GM19467 (cell line): ENCODE measurements at regions not wholly inside any gene's neighbourhood (a gene's known extent, or its start where the extent isn't known, plus 50 kb on each side); places are given as distances from the start of the nearest gene placed in this dataset.
"Not testable (repeated sequence)": the region's sequence is repeated elsewhere in the genome, so short reads cannot be mapped to it uniquely, and the experiment has no call there.

Source experiments
- ATAC-seq: cut with Tn5 transposase; IDR thresholded peaks from one replicate; pipeline ENCODE4 v1.9.1; 2021; ENCODE audit warnings: mild to moderate bottlenecking, moderate library complexity; ENCODE audit not compliant: unreplicated experiment

GRCh38 chr5:145467446-145467845, 367.7 kb downstream of the PRELID2 start:
- ATAC-seq: no peak

DNA sequence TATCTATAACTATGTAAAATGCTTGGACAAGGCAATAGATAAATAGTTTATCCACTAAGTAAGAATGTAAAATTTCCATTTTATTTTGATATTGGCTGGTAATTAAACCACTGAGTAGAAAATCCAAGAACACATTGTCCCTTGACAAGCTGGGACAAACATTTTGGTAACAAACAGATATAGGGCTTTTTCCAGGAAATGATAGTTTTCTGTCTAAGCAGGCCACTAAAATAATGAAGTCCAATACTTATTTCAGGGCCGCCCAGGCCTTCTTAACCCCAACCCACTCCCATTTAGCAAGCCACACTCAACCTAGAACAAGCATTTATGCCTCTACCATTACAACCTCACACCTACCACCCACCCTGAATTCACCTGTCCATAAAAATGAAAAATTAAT, 368.6 kb downstream of the PRELID2 start:
- no peak for ATAC-seq

- no peak for ATAC-seq
Measured at GRCh38 chr5:145465474-145466263, 369.5 kb downstream of the PRELID2 start.

- ATAC-seq: no peak
Measured at GRCh38 chr5:145464171-145464570, 371.0 kb downstream of the PRELID2 start.

- no peak for ATAC-seq
Measured at GRCh38 chr5:145463634-145464033, 371.5 kb downstream of the PRELID2 start.

- ATAC-seq: no peak
Measured at GRCh38 chr5:145462525-145462924, 372.6 kb downstream of the PRELID2 start.

GRCh38 chr5:145450286-145450885, 384.8 kb downstream of the PRELID2 start:
- ATAC-seq: no peak

GRCh38 chr5:145449794-145450193, 385.3 kb downstream of the PRELID2 start:
- ATAC-seq: no peak

DNA sequence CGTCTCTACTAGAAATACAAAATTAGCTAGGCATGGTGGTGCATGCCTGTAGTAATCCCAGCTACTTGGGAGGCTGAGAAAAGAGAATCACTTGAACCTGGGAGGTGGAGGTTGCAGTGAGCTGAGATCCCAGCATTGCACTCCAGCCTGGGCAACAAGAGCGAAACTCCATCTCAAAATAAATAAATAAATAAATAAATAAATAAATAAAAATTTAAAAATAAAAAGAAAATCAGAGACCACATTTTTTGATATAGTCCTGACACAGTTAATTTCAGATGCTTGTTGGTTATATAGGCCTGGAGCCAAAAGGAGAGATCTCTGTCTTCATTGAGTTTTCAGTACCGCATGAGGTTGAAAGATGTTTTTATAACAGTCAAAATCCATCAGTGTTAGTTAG, 388.3 kb downstream of the PRELID2 start:
- not testable (repeated sequence) for ATAC-seq

GRCh38 chr5:145446412-145446811, 388.7 kb downstream of the PRELID2 start:
- ATAC-seq: no peak

DNA sequence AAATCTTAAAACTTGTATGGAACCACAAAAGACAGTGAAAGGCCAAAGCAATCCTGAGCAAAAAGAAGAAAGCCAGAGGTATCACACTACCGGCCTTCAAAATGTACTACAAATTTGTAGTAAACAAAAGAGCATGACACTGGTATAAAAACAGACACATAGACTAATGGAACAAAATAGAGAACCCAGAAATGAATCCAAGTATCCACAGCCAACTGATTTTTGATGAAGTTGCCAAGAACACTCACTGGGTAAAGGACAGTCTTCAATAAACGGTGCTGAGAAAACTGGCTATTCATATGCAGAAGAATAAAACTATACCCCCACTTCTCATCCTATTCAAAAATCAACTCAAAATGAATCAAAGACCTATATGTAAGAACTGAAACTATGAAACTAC, 390.1 kb downstream of the PRELID2 start:
- no peak for ATAC-seq

DNA sequence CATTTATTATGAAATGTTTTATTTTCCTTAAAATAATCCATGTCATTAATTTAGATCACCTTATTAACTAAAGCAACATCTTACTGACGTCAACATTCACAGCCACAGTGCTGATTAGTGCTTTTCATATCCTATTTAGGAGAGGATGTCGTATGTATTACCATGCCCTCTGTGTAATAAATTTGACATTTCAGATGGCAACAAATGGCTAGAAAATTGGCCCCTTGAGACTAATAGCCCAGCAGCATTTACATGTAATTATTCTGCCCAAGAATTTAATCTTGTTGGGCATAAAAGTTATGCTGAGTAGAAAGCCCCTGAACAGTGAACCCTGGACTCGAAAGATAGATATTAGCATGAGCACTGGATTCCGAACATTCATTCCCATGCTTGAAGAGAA, 391.2 kb downstream of the PRELID2 start:
- ATAC-seq: no peak

DNA sequence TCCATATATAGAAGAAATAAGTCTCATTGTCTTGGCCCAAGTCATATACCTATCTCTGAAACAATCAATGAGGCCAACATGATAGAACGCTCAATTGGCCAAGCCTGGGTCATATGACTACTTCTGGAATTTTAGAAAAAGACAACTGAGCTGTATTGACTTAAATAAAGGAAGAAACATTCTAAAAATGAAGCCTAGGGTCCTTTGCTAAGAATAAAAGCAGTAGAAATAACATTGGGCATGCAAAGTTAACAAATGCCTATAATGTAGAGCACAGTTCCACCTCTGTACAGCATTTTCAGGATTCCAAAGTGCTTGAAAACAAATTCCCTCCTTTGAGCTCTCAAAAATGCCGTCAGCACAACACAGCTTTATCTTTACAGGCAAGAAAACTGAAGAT, 391.8 kb downstream of the PRELID2 start:
- no peak for ATAC-seq

DNA sequence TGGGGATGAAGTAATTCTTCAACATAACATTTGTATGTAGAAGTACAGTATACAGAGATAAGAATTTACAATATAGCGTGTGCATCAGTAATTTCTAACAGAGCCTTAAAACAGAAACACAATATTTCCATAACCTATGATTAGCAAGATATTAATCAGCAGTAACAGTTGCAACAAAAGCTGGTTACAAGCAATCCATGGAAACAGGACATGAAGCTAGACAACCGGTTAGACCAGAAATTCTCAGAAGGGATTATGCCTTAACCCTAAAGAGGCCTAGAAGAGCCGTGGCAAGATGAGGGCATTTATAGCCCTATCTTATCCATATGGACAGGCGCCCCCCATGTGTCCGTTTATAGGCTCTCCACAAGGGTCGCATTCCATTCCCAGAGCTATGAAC, 392.5 kb downstream of the PRELID2 start:
- ATAC-seq: not testable (repeated sequence)

GRCh38 chr5:145441228-145441627, 393.9 kb downstream of the PRELID2 start:
- no peak for ATAC-seq

DNA sequence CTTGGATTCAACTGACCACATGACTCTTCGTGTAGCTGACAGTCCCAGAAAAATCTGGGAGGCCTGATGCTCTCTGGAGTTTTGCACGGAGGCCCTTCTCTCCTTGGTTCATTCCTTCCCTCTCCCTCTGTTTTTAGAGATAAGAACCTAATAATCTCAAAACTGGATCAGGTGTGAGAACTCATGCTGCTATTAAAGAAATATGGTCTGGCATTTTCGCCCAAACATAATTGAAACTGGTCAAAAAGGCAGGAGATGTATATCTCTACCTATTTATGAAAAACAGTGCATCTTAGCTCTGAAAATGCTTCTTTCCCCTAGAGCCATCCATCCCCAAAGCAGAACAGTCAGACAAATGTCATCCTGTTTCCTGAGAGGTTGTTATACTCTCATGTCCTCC, 397.5 kb downstream of the PRELID2 start:
- no peak for ATAC-seq

GRCh38 chr5:145433077-145433476, 402.1 kb downstream of the PRELID2 start:
- no peak for ATAC-seq

DNA sequence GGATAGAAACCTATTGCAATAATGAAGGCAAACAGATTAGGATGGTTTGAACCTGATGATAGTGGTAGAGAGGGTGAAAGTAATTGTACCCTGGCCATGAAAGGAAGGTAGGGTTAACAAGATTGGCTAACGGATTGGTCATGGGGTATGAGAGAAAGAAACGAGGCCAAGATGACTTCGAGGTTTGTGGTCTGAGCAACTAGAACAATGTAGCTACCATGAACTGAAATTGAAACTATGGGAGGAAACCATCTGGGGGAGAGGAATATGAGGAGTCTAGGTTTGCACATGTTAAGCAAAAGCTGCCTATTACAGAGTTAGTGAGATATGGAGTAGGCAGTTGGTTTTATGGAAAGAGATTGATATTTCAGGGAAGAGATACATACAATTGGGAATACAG, 406.0 kb downstream of the PRELID2 start:
- ATAC-seq: no peak

DNA sequence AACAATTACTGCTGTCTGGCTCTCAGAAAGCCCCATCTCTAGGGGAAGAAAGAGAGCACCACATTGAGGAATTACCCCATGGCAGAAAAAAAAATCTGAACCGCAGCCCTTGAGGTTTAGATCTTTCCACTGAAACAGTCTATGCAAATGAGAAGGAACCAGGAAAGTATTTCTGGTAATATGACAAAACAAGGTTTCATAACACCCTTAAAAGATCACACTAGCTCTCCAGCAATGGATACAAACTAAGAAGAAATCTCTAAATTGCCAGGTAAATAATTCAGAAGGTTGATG, 427.1 kb downstream of the PRELID2 start:
- ATAC-seq: no peak

- ATAC-seq: no peak
Measured at GRCh38 chr5:145407300-145408047, 427.7 kb downstream of the PRELID2 start.

DNA sequence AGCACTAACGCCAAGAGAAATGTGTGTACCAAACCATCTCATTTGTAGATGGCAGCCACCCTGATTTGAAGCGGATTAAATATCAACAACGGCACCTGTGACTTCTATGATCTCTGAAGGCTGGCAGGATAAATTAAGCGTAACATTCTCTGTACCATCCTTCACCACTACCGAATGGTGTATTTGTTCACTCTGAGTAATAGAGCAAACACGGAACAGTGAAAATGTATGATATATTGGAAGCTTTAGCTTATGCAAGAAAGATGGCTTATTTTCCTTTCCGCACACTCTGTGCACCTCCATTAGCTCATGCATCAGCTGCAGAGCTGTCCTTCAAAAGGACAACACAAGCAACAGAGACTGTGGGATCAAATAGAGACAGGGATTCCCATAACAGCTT, 431.1 kb downstream of the PRELID2 start:
- ATAC-seq: no peak

DNA sequence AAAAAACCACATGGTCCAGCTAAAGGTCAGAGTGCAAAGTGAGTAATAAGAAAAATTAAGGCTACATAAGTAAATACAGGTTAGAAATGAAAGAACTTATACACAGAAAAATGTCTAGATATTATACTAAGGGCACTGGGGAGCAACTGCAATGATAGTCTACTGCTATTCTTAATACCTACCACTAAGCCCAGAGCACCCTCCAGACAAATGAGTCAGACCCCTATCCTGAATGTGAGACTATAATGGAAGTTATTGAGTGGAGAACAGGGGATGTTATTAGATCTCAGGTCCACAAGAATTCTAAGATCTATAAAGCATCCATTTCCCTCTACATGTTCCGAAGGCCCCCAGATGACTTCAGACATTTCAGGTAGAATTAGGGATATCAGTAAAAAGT, 438.3 kb downstream of the PRELID2 start:
- ATAC-seq: no peak
